GM20000 (cell line): ENCODE measurements at regions not wholly inside any gene's neighbourhood (a gene's known extent, or its start where the extent isn't known, plus 50 kb on each side); places are given as distances from the start of the nearest gene placed in this dataset.

ENCODE experiments used
- DNase-seq: peaks from one replicate; pipeline ENCODE4 v3.0.0; 2012; ENCODE audit warnings: low spot score
- CTCF ChIP-seq: IDR thresholded peaks from 2 replicates; pipeline ENCODE4 v1.5.1; 2012; ENCODE audit warnings: mild to moderate bottlenecking, control low read depth; ENCODE audit errors: extremely low read depth, missing control alignments

GRCh38 chr2:140011287-140011686 is 1231.1 kb upstream of the NXPH2 start:
- DNase-seq, result no peak
- no peak for TF ChIP-seq CTCF

- no peak for DNase-seq
- TF ChIP-seq CTCF, result no peak
Measured at GRCh38 chr2:140002110-140002509, 1221.9 kb upstream of the NXPH2 start.

- DNase-seq, result peak; percentile 7
- TF ChIP-seq CTCF, result no peak
Measured at GRCh38 chr2:139992711-139993345, 1212.6 kb upstream of the NXPH2 start.

- TF ChIP-seq CTCF, result no peak
- no peak for DNase-seq
Measured at GRCh38 chr2:139992078-139992477, 1211.9 kb upstream of the NXPH2 start.

- no peak for TF ChIP-seq CTCF
- no peak for DNase-seq
Measured at GRCh38 chr2:139990646-139991335, 1210.6 kb upstream of the NXPH2 start.

GRCh38 chr2:139969323-139969722 is 1189.1 kb upstream of the NXPH2 start:
- no peak for TF ChIP-seq CTCF
- no peak for DNase-seq

- no peak for TF ChIP-seq CTCF
- DNase-seq, result no peak
Measured at GRCh38 chr2:139968588-139968987, 1188.4 kb upstream of the NXPH2 start.
